ENCODE measurements at regions not wholly inside any gene's neighbourhood (a gene's known extent, or its start where the extent isn't known, plus 50 kb on each side); places are given as distances from the start of the nearest gene placed in this dataset.

- TF ChIP-seq MEF2B (IDR thresholded peaks at IDR 0.05; ENCODE audit: partially characterized antibody, poor library complexity, severe bottlenecking) (no peak), BCLAF1 (IDR thresholded peaks at IDR 0.05) (no peak), NFYA (IDR thresholded peaks at IDR 0.05; ENCODE audit: borderline replicate concordance, low read depth, low read length) (no peak), SMAD5 (IDR thresholded peaks at IDR 0.05; ENCODE audit: low read depth) (no peak), CBX3 (IDR thresholded peaks at IDR 0.05; ENCODE audit: borderline replicate concordance, low read depth) (no peak), SMC3 (IDR thresholded peaks at IDR 0.05; ENCODE audit: borderline replicate concordance, low read length) (no peak), NFIC (IDR thresholded peaks at IDR 0.05; ENCODE audit: low read depth, low read length) (no peak)
Observed at GRCh38 chr13:79886601-79887000, 405.6 kb downstream of the NDFIP2 start.

More at GRCh38 chr13:79886601-79887000, 405.6 kb downstream of the NDFIP2 start:
- Histone ChIP-seq H3K27ac (ENCODE audit: control insufficient read depth, insufficient read depth) (no peak overlapping the region), H3K4me1 (ENCODE audit: control insufficient read depth, insufficient read depth, low read length) (no peaks in the 10 kb centered on the region), H3K79me2 (ENCODE audit: control insufficient read depth, insufficient read depth, low read length) (no peaks in the 10 kb centered on the region), H3K9ac (ENCODE audit: control insufficient read depth, insufficient read depth, low read length) (no peak overlapping the region), H3K4me3 (no peak overlapping the region), H3K27me3 (replicated peaks in 1 of 2; ENCODE audit: control insufficient read depth in 2 of 2, insufficient read depth in 2 of 2, low read length in 1 of 2) (no peaks in the 10 kb centered on the region), H3K9me3 (replicated peaks; ENCODE audit: control insufficient read depth, insufficient read depth, low read length) (no peaks in the 10 kb centered on the region), H3K36me3 (ENCODE audit: control insufficient read depth in 2 of 2, insufficient read depth in 2 of 2, low read length in 1 of 2) (no peaks in the 10 kb centered on the region), H2AFZ (ENCODE audit: control insufficient read depth, low read depth, low read length) (no peak overlapping the region), H4K20me1 (ENCODE audit: control insufficient read depth, insufficient read depth) (no peaks in the 10 kb centered on the region), H3K4me2 (ENCODE audit: control insufficient read depth, insufficient read depth) (no peak overlapping the region)
- CTCF ChIA-PET, result interaction anchor here (2.0 kb wide), 1 partner anchor 12 kb away, joined by 5 read pairs; no protein-coding TSS in a partner anchor
- BruUV-seq (replicated peaks), result no TSS peak
- ATAC-seq, result no peak
- 20% methylated on average over 3 of the region's 3 CpGs for WGBS (ENCODE audit: insufficient coverage, insufficient replicate concordance, low lambda C conversion rate, missing lambda C conversion rate)
- intact Hi-C loops (cut with micrococcal nuclease; ENCODE audit: unreplicated experiment), result no loop called here
- SMC1A ChIA-PET (ENCODE audit: uncharacterized antibody, unreplicated experiment), result interaction anchor here (1.0 to 1.5 kb wide), 3 partner anchors 35 to 108 kb away, joined by 3 read pairs; no protein-coding TSS in a partner anchor
- FAIRE-seq, result no peak
- POLR2A ChIA-PET, result interaction anchor here (0.6 kb wide), 1 partner anchor 444 kb away, joined by 3 read pairs; no protein-coding TSS in a partner anchor
- DNase-seq (ENCODE audit: low read depth, low spot score), result no peak
- RAD21 ChIA-PET (ENCODE audit: unreplicated experiment), result no interaction called here
- in situ Hi-C loops (cut with MboI), result no loop called here

Measured in GM12878 (cell line).